H1 (cell line): ENCODE measurements at regions not wholly inside any gene's neighbourhood (a gene's known extent, or its start where the extent isn't known, plus 50 kb on each side); places are given as distances from the start of the nearest gene placed in this dataset.

Experiments
- CTCF ChIA-PET: fragments of 300-600 bp; sonication (Branson Sonifier 250); formaldehyde crosslinking; loops from one replicate; lab custom pipeline; 2021; ENCODE audit not compliant: partially characterized antibody; lab: Charles Lee
- POLR2A ChIA-PET: fragments of 300-600 bp; sonication (Branson Sonifier 250); formaldehyde crosslinking; loops from one replicate; lab custom pipeline; 2021; ENCODE audit warnings: inconsistent platforms; ENCODE audit not compliant: partially characterized antibody; lab: Charles Lee
- DNase-seq, 2 experiments: peaks; one replicate each; pipeline versions ENCODE4 v3.0.0 to v3.0.0-alpha.2; 2010 to 2022; ENCODE audit warnings: low spot score in 2 of 2, low read depth in 1 of 2, mixed read lengths in 1 of 2
- FAIRE-seq: peaks from 2 replicates; lab custom pipeline; 2011; peaks lifted over from hg19 to GRCh38; lab: Jason Lieb, UNC
- H2AFZ ChIP-seq: 2 replicates; pipeline ENCODE4 v1.8.1; 2012; ENCODE audit warnings: low read length, inconsistent platforms
- H2AK5ac ChIP-seq: 2 replicates; pipeline ENCODE4 v1.6.1; 2013; ENCODE audit warnings: low read depth, low read length
- H2BK120ac ChIP-seq: replicated peaks from 2 replicates; pipeline ENCODE3; 2013; ENCODE audit warnings: low read depth, low read length, inconsistent platforms
- H2BK12ac ChIP-seq: 2 replicates; pipeline ENCODE4 v1.6.1; 2013; ENCODE audit warnings: low read depth, low read length
- H2BK15ac ChIP-seq: 2 replicates; pipeline ENCODE4 v1.6.1; 2013; ENCODE audit warnings: low read length
- H2BK20ac ChIP-seq: 2 replicates; pipeline ENCODE4 v1.6.1; 2013; ENCODE audit warnings: low read length
- H2BK5ac ChIP-seq: 2 replicates; pipeline ENCODE4 v1.6.1; 2013; ENCODE audit warnings: low read depth, low read length
- H3K14ac ChIP-seq: 2 replicates; pipeline ENCODE4 v1.6.1; 2013; ENCODE audit warnings: inconsistent platforms; ENCODE audit not compliant: insufficient read length
- H3K18ac ChIP-seq: 2 replicates; pipeline ENCODE4 v1.6.1; 2013; ENCODE audit warnings: low read length; ENCODE audit errors: extremely low read depth
- H3K23ac ChIP-seq: 2 replicates; pipeline ENCODE4 v1.6.1; 2013; ENCODE audit warnings: inconsistent platforms; ENCODE audit not compliant: insufficient read length
- H3K23me2 ChIP-seq: 2 replicates; pipeline ENCODE4 v1.6.1; 2013; ENCODE audit warnings: low read depth, low read length
- H3K27ac ChIP-seq: 2 replicates; pipeline ENCODE4 v1.6.1; 2011; ENCODE audit warnings: low read depth, low read length, inconsistent platforms
- H3K27me3 ChIP-seq, 4 experiments: replicated peaks in 1 of 4; 1 replicate in 1 of 4; 2 replicates in 3 of 4; pipeline versions ENCODE4 v1.6.1 to v1.8.1; 2011 to 2013; ENCODE audit warnings: low read length in 3 of 4, mild to moderate bottlenecking in 3 of 4, inconsistent platforms in 2 of 4, mixed read lengths in 2 of 4, moderate library complexity in 1 of 4; ENCODE audit not compliant: control insufficient read depth in 3 of 4, insufficient read depth in 3 of 4; ENCODE audit errors: extremely low read depth in 1 of 4
- H3K36me3 ChIP-seq, 4 experiments: 2 replicates each; pipeline versions ENCODE4 v1.6.1 to v1.8.1; 2011 to 2013; ENCODE audit warnings: mild to moderate bottlenecking in 4 of 4, low read length in 3 of 4, moderate library complexity in 2 of 4, control low read depth in 1 of 4, inconsistent platforms in 1 of 4; ENCODE audit not compliant: insufficient read depth in 4 of 4, control insufficient read depth in 2 of 4
- H3K4ac ChIP-seq: replicated peaks from 2 replicates; pipeline ENCODE3; 2013; ENCODE audit warnings: low read length, low read depth, mixed read lengths, inconsistent platforms; ENCODE audit not compliant: insufficient read length
- H3K4me1 ChIP-seq, 4 experiments: replicated peaks in 1 of 4; 1 replicate in 1 of 4; 2 replicates in 3 of 4; pipeline versions ENCODE4 v1.6.1 to v1.8.1; 2011 to 2013; ENCODE audit warnings: low read length in 3 of 4, inconsistent platforms in 2 of 4, mixed read lengths in 1 of 4; ENCODE audit not compliant: insufficient read depth in 4 of 4, control insufficient read depth in 3 of 4
- H3K4me2 ChIP-seq, 2 experiments: 2 replicates each; pipeline versions ENCODE4 v1.6.1 to v1.8.1; 2011 to 2013; ENCODE audit warnings: low read depth in 2 of 2, low read length in 2 of 2, control low read depth in 1 of 2, inconsistent platforms in 1 of 2, mild to moderate bottlenecking in 1 of 2; ENCODE audit not compliant: insufficient read depth in 1 of 2
- H3K4me3 ChIP-seq, 4 experiments: fragments of 200-600, 300-600 bp in 1 of 4; sonication (generic), shearing (Covaris generic), sonication (Bioruptor Twin) in 1 of 4; 2 replicates each; pipeline versions ENCODE4 v1.5.1 to v1.8.1; 2011 to 2016; ENCODE audit warnings: low read length in 4 of 4, low read depth in 3 of 4, control low read depth in 2 of 4, inconsistent platforms in 2 of 4, mild to moderate bottlenecking in 2 of 4, mixed read lengths in 1 of 4, moderate library complexity in 1 of 4; ENCODE audit not compliant: insufficient read depth in 2 of 4; ENCODE audit errors: extremely low read depth in 1 of 4
- H3K56ac ChIP-seq: replicated peaks from 2 replicates; pipeline ENCODE3; 2013; ENCODE audit warnings: low read depth, mild to moderate bottlenecking, mixed read lengths, low read length, inconsistent platforms; ENCODE audit not compliant: insufficient read length
- H3K79me1 ChIP-seq: 2 replicates; pipeline ENCODE4 v1.6.1; 2013; ENCODE audit warnings: low read depth, low read length, control low read depth
- H3K79me2 ChIP-seq, 2 experiments: 2 replicates each; pipeline versions ENCODE4 v1.6.1 to v1.8.1; 2012 to 2013; ENCODE audit warnings: low read length in 2 of 2, mild to moderate bottlenecking in 2 of 2, inconsistent platforms in 1 of 2; ENCODE audit not compliant: insufficient read depth in 2 of 2, control insufficient read depth in 1 of 2
- H3K9ac ChIP-seq, 4 experiments: replicated peaks in 1 of 4; 1 replicate in 1 of 4; 2 replicates in 3 of 4; pipeline versions ENCODE4 v1.6.1 to v1.8.1; 2011 to 2013; ENCODE audit warnings: low read depth in 3 of 4, low read length in 3 of 4, control low read depth in 2 of 4, mild to moderate bottlenecking in 2 of 4, moderate library complexity in 2 of 4, inconsistent platforms in 1 of 4; ENCODE audit errors: extremely low read depth in 1 of 4
- H3K9me3 ChIP-seq, 2 experiments: 2 replicates each; pipeline versions ENCODE4 v1.6.1 to v1.8.1; 2012 to 2013; ENCODE audit warnings: mild to moderate bottlenecking in 2 of 2, moderate library complexity in 2 of 2, control low read depth in 1 of 2, inconsistent platforms in 1 of 2, low read depth in 1 of 2, low read length in 1 of 2, mixed read lengths in 1 of 2; ENCODE audit not compliant: insufficient read depth in 2 of 2
- H4K20me1 ChIP-seq, 2 experiments: replicated peaks in 1 of 2; 2 replicates each; pipeline versions ENCODE3 to v1.8.1; 2011 to 2013; ENCODE audit warnings: inconsistent platforms in 2 of 2, low read length in 2 of 2, mild to moderate bottlenecking in 1 of 2; ENCODE audit not compliant: insufficient read depth in 2 of 2, control insufficient read depth in 1 of 2
- H4K5ac ChIP-seq: 2 replicates; pipeline ENCODE4 v1.6.1; 2013; ENCODE audit warnings: low read length, low read depth, mixed read lengths, inconsistent platforms; ENCODE audit not compliant: insufficient read length
- H4K8ac ChIP-seq: 2 replicates; pipeline ENCODE4 v1.8.0; 2013; ENCODE audit warnings: mild to moderate bottlenecking, moderate library complexity, low read length, inconsistent platforms; ENCODE audit not compliant: insufficient read depth; ENCODE audit errors: extremely low read depth
- H4K91ac ChIP-seq: replicated peaks from 2 replicates; pipeline ENCODE3; 2013; ENCODE audit warnings: low read length, mixed read lengths, inconsistent platforms; ENCODE audit not compliant: insufficient read length
- ASH2L ChIP-seq: fragments of 200-600, 300-600 bp; sonication (generic); IDR thresholded peaks from one replicate; pipeline ENCODE4 v1.7.1; 2017; ENCODE audit warnings: low read length
- BRCA1 ChIP-seq: IDR thresholded peaks from 2 replicates; pipeline ENCODE4 v1.6.1; 2012; ENCODE audit warnings: low read depth, low read length, improper control_type of control experiment
- CBX8 ChIP-seq: fragments of 300-800, 300-1000 bp; sonication (generic); IDR thresholded peaks from 2 replicates; pipeline ENCODE4 v1.7.1; 2016; ENCODE audit warnings: low read depth, low read length, borderline replicate concordance
- CHD2 ChIP-seq: IDR thresholded peaks from 2 replicates; pipeline ENCODE4 v1.6.1; 2012; ENCODE audit warnings: low read length, improper control_type of control experiment
- EGR1 ChIP-seq: IDR thresholded peaks from 2 replicates; pipeline ENCODE4 v1.6.1; 2011; ENCODE audit warnings: low read depth, low read length, borderline replicate concordance
- JUND ChIP-seq: IDR thresholded peaks from 2 replicates; pipeline ENCODE4 v1.6.1; 2011; ENCODE audit warnings: mild to moderate bottlenecking, improper control_type of control experiment, low read length
- NRF1 ChIP-seq: IDR thresholded peaks from 2 replicates; pipeline ENCODE4 v1.6.1; 2011; ENCODE audit warnings: mild to moderate bottlenecking, low read depth, low read length, improper control_type of control experiment
- POLR2AphosphoS5 ChIP-seq: IDR thresholded peaks from 2 replicates; pipeline ENCODE4 v1.6.1; 2011; ENCODE audit warnings: low read depth, low read length
- RBBP5 ChIP-seq: IDR thresholded peaks from 2 replicates; pipeline ENCODE4 v1.7.1; 2012; ENCODE audit warnings: low read depth, mild to moderate bottlenecking, inconsistent platforms, low read length, moderate library complexity, borderline replicate concordance
- SIN3A ChIP-seq, 2 experiments: IDR thresholded peaks in 1 of 2; conservative IDR thresholded peaks in 1 of 2; 2 replicates each; pipeline ENCODE4 v1.6.1; 2011 to 2012; ENCODE audit warnings: low read length in 2 of 2, improper control_type of control experiment in 1 of 2, low read depth in 1 of 2, mild to moderate bottlenecking in 1 of 2
- SIX5 ChIP-seq: IDR thresholded peaks from 2 replicates; pipeline ENCODE4 v1.6.1; 2011; ENCODE audit warnings: mild to moderate bottlenecking, low read depth, low read length
- SRF ChIP-seq: IDR thresholded peaks from 2 replicates; pipeline ENCODE4 v1.6.1; 2011; ENCODE audit warnings: mild to moderate bottlenecking, low read depth, low read length, moderate library complexity
- YY1 ChIP-seq: IDR thresholded peaks from 2 replicates; pipeline ENCODE4 v1.6.1; 2011; ENCODE audit warnings: low read depth, mild to moderate bottlenecking, low read length
- ZNF274 ChIP-seq: IDR thresholded peaks from 2 replicates; pipeline ENCODE4 v1.7.0; 2012; ENCODE audit warnings: low read length, borderline replicate concordance; ENCODE audit errors: extremely low read depth
- WGBS, 2 experiments: shearing (Covaris generic) in 1 of 2; methylation state at CpG; one replicate each; pipeline versions ENCODE4 v1.1.6 to v1.1.7; 2013 to 2015; ENCODE audit warnings: low lambda C conversion rate in 2 of 2, mixed read lengths in 2 of 2, inconsistent platforms in 1 of 2, low coverage in 1 of 2, missing lambda C conversion rate in 1 of 2; ENCODE audit not compliant: insufficient replicate concordance in 2 of 2, insufficient coverage in 1 of 2, insufficient read length in 1 of 2; ENCODE audit errors: extremely low coverage in 1 of 2, missing lambda C conversion rate in 1 of 2; 5-methylcytosine and 5-hydroxymethylcytosine counted together
- TF ChIP-seq, protein P1 (sequence below): IDR thresholded peaks from 2 replicates; pipeline ENCODE4 v1.6.1; 2012; ENCODE audit warnings: low read length, inconsistent platforms

DNA sequence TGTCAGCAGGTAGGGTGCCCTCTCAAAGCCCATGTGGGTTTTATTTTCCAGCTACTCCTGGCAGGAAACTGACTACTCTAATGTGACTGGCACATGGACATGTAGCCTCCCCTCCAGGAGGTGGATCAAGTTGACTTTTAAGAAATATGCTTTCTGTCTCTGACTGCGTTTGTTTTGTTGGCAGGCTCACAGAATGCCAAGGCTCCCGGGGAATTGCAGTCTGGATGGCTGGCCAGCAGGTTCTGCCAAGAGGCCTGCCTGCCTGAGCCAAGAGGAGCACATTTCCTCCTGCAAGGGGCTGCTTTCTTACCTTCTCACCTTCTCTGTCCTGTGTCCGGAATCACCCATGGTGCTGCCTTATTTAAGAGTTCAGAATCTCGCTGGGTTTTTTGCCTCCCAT lies 217.3 kb upstream of the ERCC4 start:
- H3K4me3 ChIP-seq: no peak overlapping the region
- H4K8ac ChIP-seq: no peak overlapping the region
- H3K14ac ChIP-seq: no peak overlapping the region
- ChIA-PET CTCF (no interaction called here), POLR2A (no interaction called here)
- no peaks in the 10 kb centered on the region for H3K23me2 ChIP-seq
- H3K56ac ChIP-seq: no peak overlapping the region
- H2AFZ ChIP-seq: peak overlapping the region; percentile 38; the same call in 1 of the 2 replicates
- H3K36me3 ChIP-seq: no peaks in the 10 kb centered on the region
- no peak for DNase-seq
- H4K91ac ChIP-seq: no peak overlapping the region
- H2AK5ac ChIP-seq: no peak overlapping the region
- no peak overlapping the region for H2BK120ac ChIP-seq
- no peak overlapping the region for H3K23ac ChIP-seq
- no peak for FAIRE-seq
- no peaks in the 10 kb centered on the region for H3K9me3 ChIP-seq
- H3K4ac ChIP-seq: no peak overlapping the region
- H3K27me3 ChIP-seq: no peaks in the 10 kb centered on the region
- H2BK20ac ChIP-seq: no peak overlapping the region
- H3K4me2 ChIP-seq: no peak overlapping the region
- H3K9ac ChIP-seq: no peak overlapping the region
- no peak overlapping the region for H3K27ac ChIP-seq
- H2BK15ac ChIP-seq: no peak overlapping the region
- no peaks in the 10 kb centered on the region for H3K79me1 ChIP-seq
- H2BK12ac ChIP-seq: no peak overlapping the region
- H3K18ac ChIP-seq: no peak overlapping the region
- no peak overlapping the region for H4K5ac ChIP-seq
- H4K20me1 ChIP-seq: no peaks in the 10 kb centered on the region
- peaks cover 0 to 3% (median 0%) of the 10 kb centered on the region in 4 experiments; a peak in 1 of 7 replicates for H3K4me1 ChIP-seq
- 96% methylated on average over 4 of the region's 4 CpGs; no CpG with 5 or more reads in 1 of the 2 experiments for WGBS, 2 experiments
- no peak overlapping the region for H2BK5ac ChIP-seq
- H3K79me2 ChIP-seq: no peaks in the 10 kb centered on the region
- no peak for TF ChIP-seq CHD2
- no peak for TF ChIP-seq BRCA1
- TF ChIP-seq EGR1: no peak
- no peak for TF ChIP-seq SIN3A (conservative IDR thresholded peaks at IDR 0.05 in 1 of 2, IDR thresholded peaks at IDR 0.05 in 1 of 2; ENCODE audit: low read depth in 1 of 2, low read length in 2 of 2)
- TF ChIP-seq ASH2L: no peak
- TF ChIP-seq POLR2AphosphoS5: no peak
- TF ChIP-seq, protein P1, sequence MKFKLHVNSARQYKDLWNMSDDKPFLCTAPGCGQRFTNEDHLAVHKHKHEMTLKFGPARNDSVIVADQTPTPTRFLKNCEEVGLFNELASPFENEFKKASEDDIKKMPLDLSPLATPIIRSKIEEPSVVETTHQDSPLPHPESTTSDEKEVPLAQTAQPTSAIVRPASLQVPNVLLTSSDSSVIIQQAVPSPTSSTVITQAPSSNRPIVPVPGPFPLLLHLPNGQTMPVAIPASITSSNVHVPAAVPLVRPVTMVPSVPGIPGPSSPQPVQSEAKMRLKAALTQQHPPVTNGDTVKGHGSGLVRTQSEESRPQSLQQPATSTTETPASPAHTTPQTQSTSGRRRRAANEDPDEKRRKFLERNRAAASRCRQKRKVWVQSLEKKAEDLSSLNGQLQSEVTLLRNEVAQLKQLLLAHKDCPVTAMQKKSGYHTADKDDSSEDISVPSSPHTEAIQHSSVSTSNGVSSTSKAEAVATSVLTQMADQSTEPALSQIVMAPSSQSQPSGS: no peak
- no peak for TF ChIP-seq CBX8
- TF ChIP-seq YY1: no peak
- TF ChIP-seq ZNF274: no peak
- TF ChIP-seq JUND: no peak
- TF ChIP-seq RBBP5: no peak
- TF ChIP-seq NRF1: no peak
- no peak for TF ChIP-seq SRF
- no peak for TF ChIP-seq SIX5
